ENCODE measurements at regions not wholly inside any gene's neighbourhood (a gene's known extent, or its start where the extent isn't known, plus 50 kb on each side); places are given as distances from the start of the nearest gene placed in this dataset.

DNA sequence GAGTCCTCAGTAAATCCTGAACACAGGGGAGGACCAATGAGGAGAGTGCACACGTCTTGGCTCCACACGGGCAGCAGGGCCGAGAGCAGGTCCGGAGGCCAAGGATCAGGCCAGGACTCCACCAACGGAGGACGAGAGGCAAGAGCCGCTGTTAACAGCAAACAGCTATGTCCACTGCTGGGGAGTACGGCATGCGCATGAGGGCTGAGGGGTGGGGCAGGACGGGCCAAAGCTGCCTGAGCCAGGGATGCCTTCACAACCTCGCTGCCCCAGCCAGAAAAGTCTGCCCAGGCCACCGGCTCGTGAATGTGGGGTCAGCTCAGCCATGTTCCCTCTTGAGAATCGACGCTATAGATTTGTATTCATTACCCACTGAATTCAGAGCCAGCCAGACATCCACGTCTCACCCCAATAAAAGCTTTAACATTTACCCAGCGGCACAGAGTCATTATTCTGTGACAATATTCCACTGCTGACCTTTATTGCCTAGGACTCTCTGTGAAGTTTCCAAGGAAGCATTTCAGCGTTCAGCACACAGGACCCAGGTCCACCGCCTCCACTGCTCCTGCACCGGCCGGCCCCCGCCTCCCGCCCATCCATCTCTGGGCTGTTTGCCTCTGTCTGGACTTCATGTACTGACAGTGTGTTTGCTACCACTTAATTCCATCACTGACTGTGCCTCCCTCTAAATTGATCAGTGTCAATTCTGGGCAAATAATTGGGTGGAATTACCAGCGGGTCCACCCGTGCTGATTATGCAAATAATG is 384.9 kb downstream of the SHANK2 start:
- TF ChIP-seq, protein P1, sequence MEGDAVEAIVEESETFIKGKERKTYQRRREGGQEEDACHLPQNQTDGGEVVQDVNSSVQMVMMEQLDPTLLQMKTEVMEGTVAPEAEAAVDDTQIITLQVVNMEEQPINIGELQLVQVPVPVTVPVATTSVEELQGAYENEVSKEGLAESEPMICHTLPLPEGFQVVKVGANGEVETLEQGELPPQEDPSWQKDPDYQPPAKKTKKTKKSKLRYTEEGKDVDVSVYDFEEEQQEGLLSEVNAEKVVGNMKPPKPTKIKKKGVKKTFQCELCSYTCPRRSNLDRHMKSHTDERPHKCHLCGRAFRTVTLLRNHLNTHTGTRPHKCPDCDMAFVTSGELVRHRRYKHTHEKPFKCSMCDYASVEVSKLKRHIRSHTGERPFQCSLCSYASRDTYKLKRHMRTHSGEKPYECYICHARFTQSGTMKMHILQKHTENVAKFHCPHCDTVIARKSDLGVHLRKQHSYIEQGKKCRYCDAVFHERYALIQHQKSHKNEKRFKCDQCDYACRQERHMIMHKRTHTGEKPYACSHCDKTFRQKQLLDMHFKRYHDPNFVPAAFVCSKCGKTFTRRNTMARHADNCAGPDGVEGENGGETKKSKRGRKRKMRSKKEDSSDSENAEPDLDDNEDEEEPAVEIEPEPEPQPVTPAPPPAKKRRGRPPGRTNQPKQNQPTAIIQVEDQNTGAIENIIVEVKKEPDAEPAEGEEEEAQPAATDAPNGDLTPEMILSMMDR (IDR thresholded peaks at IDR 0.05; ENCODE audit: low read depth, low read length), result no peak
- TF ChIP-seq POLR2A (IDR thresholded peaks at IDR 0.05; ENCODE audit: extremely low read depth, insufficient read length), result no peak

Measured in NB4 (cell line).